Adrenal gland (tissue), 5 donors: ENCODE measurements at regions not wholly inside any gene's neighbourhood (a gene's known extent, or its start where the extent isn't known, plus 50 kb on each side); places are given as distances from the start of the nearest gene placed in this dataset.

Experiments
- POLR2A ChIP-seq, 2 donors: fragments of 450-650 bp; IDR thresholded peaks; one replicate each; pipeline ENCODE4 v1.6.1; 2017; ENCODE audit warnings: antibody characterized with exemption in 2 of 2, mild to moderate bottlenecking in 2 of 2, moderate library complexity in 1 of 2
- TF ChIP-seq, protein P1 (sequence below), 6 experiments: fragments of 450-650 bp in 4 of 6; fragments of 200-600 bp in 2 of 6; sonication (generic) in 1 of 6; IDR thresholded peaks; 1 replicate in 5 of 6; 2 replicates in 1 of 6; pipeline versions ENCODE4 v1.5.1 to v1.8.0; 2016 to 2021; ENCODE audit warnings: antibody characterized with exemption in 6 of 6, mild to moderate bottlenecking in 2 of 6, moderate library complexity in 1 of 6
- donor health status: DM: no; HTN: no; CAD: no.

GRCh38 chr3:8352475-8352874 is 149.1 kb upstream of the LMCD1 start:
- TF ChIP-seq, protein P1, sequence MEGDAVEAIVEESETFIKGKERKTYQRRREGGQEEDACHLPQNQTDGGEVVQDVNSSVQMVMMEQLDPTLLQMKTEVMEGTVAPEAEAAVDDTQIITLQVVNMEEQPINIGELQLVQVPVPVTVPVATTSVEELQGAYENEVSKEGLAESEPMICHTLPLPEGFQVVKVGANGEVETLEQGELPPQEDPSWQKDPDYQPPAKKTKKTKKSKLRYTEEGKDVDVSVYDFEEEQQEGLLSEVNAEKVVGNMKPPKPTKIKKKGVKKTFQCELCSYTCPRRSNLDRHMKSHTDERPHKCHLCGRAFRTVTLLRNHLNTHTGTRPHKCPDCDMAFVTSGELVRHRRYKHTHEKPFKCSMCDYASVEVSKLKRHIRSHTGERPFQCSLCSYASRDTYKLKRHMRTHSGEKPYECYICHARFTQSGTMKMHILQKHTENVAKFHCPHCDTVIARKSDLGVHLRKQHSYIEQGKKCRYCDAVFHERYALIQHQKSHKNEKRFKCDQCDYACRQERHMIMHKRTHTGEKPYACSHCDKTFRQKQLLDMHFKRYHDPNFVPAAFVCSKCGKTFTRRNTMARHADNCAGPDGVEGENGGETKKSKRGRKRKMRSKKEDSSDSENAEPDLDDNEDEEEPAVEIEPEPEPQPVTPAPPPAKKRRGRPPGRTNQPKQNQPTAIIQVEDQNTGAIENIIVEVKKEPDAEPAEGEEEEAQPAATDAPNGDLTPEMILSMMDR (IDR thresholded peaks at IDR 0.05) = no peak
- TF ChIP-seq POLR2A (IDR thresholded peaks at IDR 0.05) = no peak
